Adrenal gland (tissue), 9 donors: ENCODE measurements at regions not wholly inside any gene's neighbourhood (a gene's known extent, or its start where the extent isn't known, plus 50 kb on each side); places are given as distances from the start of the nearest gene placed in this dataset.
"Not testable (repeated sequence)": the region's sequence is repeated elsewhere in the genome, so short reads cannot be mapped to it uniquely, and the experiment has no call there.

Source experiments
- DNase-seq, 7 donors: peaks; one replicate each; pipeline ENCODE4 v3.0.0-alpha.2; 2019 to 2020
- H3K27ac ChIP-seq, 5 donors: fragments of 200-600 bp; sonication (generic) in 4 of 5; 1 replicate in 3 of 5; 2 replicates in 2 of 5; pipeline versions ENCODE4 v1.5.1 to v1.8.0; 2016 to 2020; ENCODE audit warnings: mild to moderate bottlenecking in 1 of 5
- H3K27me3 ChIP-seq: fragments of 200-600 bp; 2 replicates; pipeline ENCODE4 v1.8.0; 2021
- H3K36me3 ChIP-seq, 2 donors: fragments of 200-600 bp; replicated peaks in 1 of 2; 1 replicate in 1 of 2; 2 replicates in 1 of 2; pipeline versions ENCODE4 v1.5.1 to v1.8.0; 2018 to 2022
- H3K4me1 ChIP-seq, 2 donors: fragments of 200-600 bp; replicated peaks in 1 of 2; 1 replicate in 1 of 2; 2 replicates in 1 of 2; pipeline versions ENCODE4 v1.5.1 to v1.8.0; 2018 to 2021
- H3K4me3 ChIP-seq, 4 donors: fragments of 200-600 bp; sonication (generic) in 3 of 4; one replicate each; pipeline ENCODE4 v1.5.1; 2016 to 2018
- H3K9me3 ChIP-seq, 3 donors: fragments of 200-600 bp; sonication (generic) in 1 of 3; replicated peaks in 1 of 3; 1 replicate in 2 of 3; 2 replicates in 1 of 3; pipeline versions ENCODE4 v1.5.1 to v1.8.0; 2016 to 2021
- POLR2A ChIP-seq, 2 donors: fragments of 450-650 bp; IDR thresholded peaks; one replicate each; pipeline ENCODE4 v1.6.1; 2017; ENCODE audit warnings: antibody characterized with exemption in 2 of 2, mild to moderate bottlenecking in 2 of 2, moderate library complexity in 1 of 2
- whole genome bisulfite sequencing, 4 donors: extraction: QIAGEN DNeasy Blood & Tissue Kit in 2 of 4; methylation state at CpG; one replicate each; pipeline versions ENCODE4 v1.1.5 to v1.1.7; 2013 to 2017; 5-methylcytosine and 5-hydroxymethylcytosine counted together
- intact Hi-C, 2 donors: fragments of 100-400 bp; cut with DNase I; formaldehyde crosslinking; loops; one replicate each; pipeline versions ENCODE4 v1.14.1 to v1.15.0; 2022 to 2023
- TF ChIP-seq, protein P1 (sequence below), 6 experiments: fragments of 450-650 bp in 4 of 6; fragments of 200-600 bp in 2 of 6; sonication (generic) in 1 of 6; IDR thresholded peaks; 1 replicate in 5 of 6; 2 replicates in 1 of 6; pipeline versions ENCODE4 v1.5.1 to v1.8.0; 2016 to 2021; ENCODE audit warnings: antibody characterized with exemption in 6 of 6, mild to moderate bottlenecking in 2 of 6, moderate library complexity in 1 of 6
- donor health status: healthy with polysubstance abuse.
- donor health status: Bipolar disorder and iron deficiency.
- donor health status: DM: yes; HTN: yes; CAD: no.
- donor health status: DM: no; HTN: no; CAD: no.
- donor health status: DM: no; HTN: no; CAD: no.

GRCh38 chr6:119495230-119495683, 145.7 kb upstream of the MAN1A1 start:
- Histone ChIP-seq H3K27me3 (no peaks in the 10 kb centered on the region), H3K4me1 (no peaks in the 10 kb centered on the region), H3K4me3 (peak overlapping the region in 1 of 4 donors; percentile 14), H3K27ac (peak overlapping the region in 4 of 5 donors; percentile 41 to 70 (median 47)), H3K9me3 (peaks cover 0 to 2% (median 0%) of the 10 kb centered on the region in 3 donors), H3K36me3 (no peaks in the 10 kb centered on the region)
- 15 to 34% (median 29%) methylated on average over 5 of the region's 5 CpGs for WGBS, 4 donors
- intact Hi-C loops = no loop called here
- TF ChIP-seq, protein P1, sequence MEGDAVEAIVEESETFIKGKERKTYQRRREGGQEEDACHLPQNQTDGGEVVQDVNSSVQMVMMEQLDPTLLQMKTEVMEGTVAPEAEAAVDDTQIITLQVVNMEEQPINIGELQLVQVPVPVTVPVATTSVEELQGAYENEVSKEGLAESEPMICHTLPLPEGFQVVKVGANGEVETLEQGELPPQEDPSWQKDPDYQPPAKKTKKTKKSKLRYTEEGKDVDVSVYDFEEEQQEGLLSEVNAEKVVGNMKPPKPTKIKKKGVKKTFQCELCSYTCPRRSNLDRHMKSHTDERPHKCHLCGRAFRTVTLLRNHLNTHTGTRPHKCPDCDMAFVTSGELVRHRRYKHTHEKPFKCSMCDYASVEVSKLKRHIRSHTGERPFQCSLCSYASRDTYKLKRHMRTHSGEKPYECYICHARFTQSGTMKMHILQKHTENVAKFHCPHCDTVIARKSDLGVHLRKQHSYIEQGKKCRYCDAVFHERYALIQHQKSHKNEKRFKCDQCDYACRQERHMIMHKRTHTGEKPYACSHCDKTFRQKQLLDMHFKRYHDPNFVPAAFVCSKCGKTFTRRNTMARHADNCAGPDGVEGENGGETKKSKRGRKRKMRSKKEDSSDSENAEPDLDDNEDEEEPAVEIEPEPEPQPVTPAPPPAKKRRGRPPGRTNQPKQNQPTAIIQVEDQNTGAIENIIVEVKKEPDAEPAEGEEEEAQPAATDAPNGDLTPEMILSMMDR (IDR thresholded peaks at IDR 0.05) = no peak
- no peak for TF ChIP-seq POLR2A (IDR thresholded peaks at IDR 0.05)
- peak; percentile 78 to 95 (median 94) for DNase-seq

GRCh38 chr6:119493980-119494379, 144.4 kb upstream of the MAN1A1 start:
- Histone ChIP-seq H3K36me3 (no peaks in the 10 kb centered on the region), H3K4me1 (no peaks in the 10 kb centered on the region), H3K27ac (peak overlapping the region in 1 of 5 donors; percentile 42), H3K4me3 (no peak overlapping the region), H3K9me3 (no peaks in the 10 kb centered on the region), H3K27me3 (no peaks in the 10 kb centered on the region)
- 22 to 33% (median 25%) methylated on average over 1 of the region's 1 CpG for WGBS, 4 donors
- TF ChIP-seq POLR2A (IDR thresholded peaks at IDR 0.05) = no peak
- TF ChIP-seq, protein P1 (IDR thresholded peaks at IDR 0.05) = no peak
- no peak for DNase-seq
- intact Hi-C loops = no loop called here

DNA sequence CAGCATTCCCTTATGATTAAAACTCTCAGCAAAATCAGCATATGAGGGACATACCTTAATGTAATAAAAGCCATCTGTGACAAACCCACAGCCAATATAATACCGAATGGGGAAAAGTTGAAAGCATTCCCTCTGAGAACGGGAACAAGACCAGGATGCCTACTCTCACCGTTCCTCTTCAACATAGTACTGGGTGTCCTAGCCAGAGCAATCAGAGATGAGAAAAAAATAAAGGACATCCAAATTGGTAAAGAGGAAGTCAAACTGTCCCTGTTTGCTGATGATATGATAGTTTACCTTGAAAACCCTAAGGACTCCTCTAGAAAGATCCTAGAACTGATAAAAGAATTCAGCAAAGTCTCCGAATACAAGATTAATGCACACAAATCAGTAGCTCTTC, 141.6 kb upstream of the MAN1A1 start:
- H3K4me3 ChIP-seq, H3K27me3 ChIP-seq, H3K27ac ChIP-seq, intact Hi-C loops, H3K4me1 ChIP-seq, H3K36me3 ChIP-seq, DNase-seq, H3K9me3 ChIP-seq: not testable (repeated sequence)
- 86 to 94% (median 91%) methylated on average over 4 of the region's 4 CpGs for WGBS, 4 donors

DNA sequence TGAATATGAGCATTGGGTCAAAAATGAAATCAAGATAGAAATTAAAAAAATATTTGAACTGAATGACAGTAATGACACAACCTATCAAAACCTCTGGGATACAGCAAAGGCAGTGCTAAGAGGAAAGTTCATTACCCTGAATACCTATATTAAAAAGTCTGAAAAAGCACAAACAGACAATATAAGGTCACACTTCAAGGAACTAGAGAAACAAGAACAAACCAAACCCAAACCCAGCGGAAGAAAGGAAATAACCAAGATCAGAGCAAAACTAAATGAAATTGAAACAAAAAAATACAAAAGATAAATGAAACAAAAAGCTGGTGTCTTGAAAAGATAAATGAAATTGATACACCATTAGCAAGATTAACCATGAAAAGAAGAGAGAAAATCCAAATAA, 140.5 kb upstream of the MAN1A1 start:
- H3K4me3 ChIP-seq, H3K4me1 ChIP-seq, DNase-seq, H3K27me3 ChIP-seq, H3K9me3 ChIP-seq, H3K36me3 ChIP-seq, intact Hi-C loops, H3K27ac ChIP-seq: not testable (repeated sequence)
- 79 to 94% (median 88%) methylated on average over 1 of the region's 1 CpG for WGBS, 4 donors

GRCh38 chr6:119484598-119484997, 135.0 kb upstream of the MAN1A1 start:
- Histone ChIP-seq H3K27ac (peak overlapping the region in 1 of 5 donors; percentile 31), H3K4me3 (no peak overlapping the region), H3K4me1 (peaks cover 0 to 7% of the 10 kb centered on the region in 2 donors), H3K9me3 (no peaks in the 10 kb centered on the region), H3K27me3 (no peaks in the 10 kb centered on the region), H3K36me3 (no peaks in the 10 kb centered on the region)
- DNase-seq = peak; percentile 55 to 81 (median 72)
- intact Hi-C loops = no loop called here
- WGBS, 4 donors = 39 to 51% (median 42%) methylated on average over 5 of the region's 5 CpGs
- no peak for TF ChIP-seq POLR2A (IDR thresholded peaks at IDR 0.05)
- TF ChIP-seq, protein P1 (IDR thresholded peaks at IDR 0.05) = no peak
